ENCODE measurements at regions not wholly inside any gene's neighbourhood (a gene's known extent, or its start where the extent isn't known, plus 50 kb on each side); places are given as distances from the start of the nearest gene placed in this dataset.
"Not testable (repeated sequence)": the region's sequence is repeated elsewhere in the genome, so short reads cannot be mapped to it uniquely, and the experiment has no call there.

DNA sequence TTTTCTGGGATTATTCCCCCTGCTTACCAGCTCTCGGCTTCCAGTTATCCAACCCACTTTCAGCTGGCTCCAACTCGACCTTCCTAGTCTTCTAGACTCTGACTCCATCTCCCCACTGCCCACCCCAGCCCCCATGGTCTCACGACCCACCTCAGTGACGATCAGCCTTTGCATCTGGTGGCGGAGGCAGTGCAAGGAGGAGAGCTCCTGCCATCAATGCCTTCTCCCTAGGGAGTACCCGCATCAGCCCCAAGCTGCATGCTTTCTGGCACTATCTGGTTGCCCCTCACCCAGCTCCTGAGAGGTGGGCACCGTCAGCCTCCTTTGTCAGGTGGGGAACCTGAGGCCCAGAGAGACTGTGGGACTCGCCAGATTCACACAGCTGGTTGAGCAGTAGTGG is 72.6 kb upstream of the RPL38 start:
- Mint-ChIP-seq H3K4me3 (no peak overlapping the region), H3K27ac (no peak overlapping the region), H3K36me3 (no peaks in the 10 kb centered on the region), H3K9me3 (peaks cover 0 to 2% (median 2%) of the 10 kb centered on the region in 3 donors), H3K27me3 (peaks cover 27% of the 10 kb centered on the region), H3K4me1 (no peaks in the 10 kb centered on the region)

DNA sequence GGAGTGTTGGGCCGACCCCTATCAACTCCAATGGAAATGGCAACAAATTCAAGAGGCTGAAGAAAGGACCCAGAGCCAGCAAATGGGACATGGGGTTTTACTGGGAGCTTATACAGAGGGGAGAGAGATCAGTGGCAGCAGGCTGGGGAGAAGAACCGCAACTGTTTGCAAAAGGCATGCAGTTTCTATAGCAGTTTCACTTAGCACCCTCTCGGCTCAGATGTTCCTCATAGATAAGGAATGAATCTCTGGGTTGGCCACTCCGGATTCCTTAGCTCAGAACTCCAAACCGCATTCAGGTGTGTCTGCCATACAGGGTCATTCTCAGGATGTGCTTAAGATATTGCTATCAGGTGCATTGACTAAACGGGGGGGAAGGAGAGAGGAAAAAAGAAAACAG is 71.1 kb upstream of the RPL38 start:
- no peaks in the 10 kb centered on the region for H3K36me3 Mint-ChIP-seq
- H3K4me1 Mint-ChIP-seq, result no peaks in the 10 kb centered on the region
- H3K27me3 Mint-ChIP-seq, result peaks cover 25% of the 10 kb centered on the region
- H3K4me3 Mint-ChIP-seq, result no peak overlapping the region
- H3K9me3 Mint-ChIP-seq, result peaks cover 0 to 2% (median 0%) of the 10 kb centered on the region in 3 donors
- no peak overlapping the region for H3K27ac Mint-ChIP-seq

DNA sequence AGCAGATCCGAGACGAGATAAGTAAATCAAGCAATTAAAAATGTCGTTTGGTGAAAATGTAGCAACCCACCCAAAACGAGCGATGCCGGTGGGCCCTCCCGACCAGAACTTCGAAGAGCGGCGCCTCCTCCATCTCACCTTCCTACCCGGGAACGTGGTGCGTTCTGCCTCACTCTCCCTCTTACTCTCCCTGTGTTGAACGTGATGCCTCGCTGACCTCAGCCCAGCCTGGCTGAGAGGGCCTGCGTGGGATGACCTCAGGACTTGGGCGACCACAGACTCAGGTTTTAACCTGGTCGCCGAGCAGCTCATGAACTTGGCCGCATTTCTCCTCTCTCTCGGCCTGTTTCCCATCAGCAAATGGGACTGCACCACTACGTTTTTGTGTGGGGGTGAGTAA is 69.7 kb upstream of the RPL38 start:
- Mint-ChIP-seq H3K36me3 (no peaks in the 10 kb centered on the region), H3K9me3 (peaks cover 0 to 4% (median 0%) of the 10 kb centered on the region in 3 donors), H3K4me1 (no peaks in the 10 kb centered on the region), H3K4me3 (no peak overlapping the region), H3K27ac (no peak overlapping the region), H3K27me3 (peaks cover 25% of the 10 kb centered on the region)

DNA sequence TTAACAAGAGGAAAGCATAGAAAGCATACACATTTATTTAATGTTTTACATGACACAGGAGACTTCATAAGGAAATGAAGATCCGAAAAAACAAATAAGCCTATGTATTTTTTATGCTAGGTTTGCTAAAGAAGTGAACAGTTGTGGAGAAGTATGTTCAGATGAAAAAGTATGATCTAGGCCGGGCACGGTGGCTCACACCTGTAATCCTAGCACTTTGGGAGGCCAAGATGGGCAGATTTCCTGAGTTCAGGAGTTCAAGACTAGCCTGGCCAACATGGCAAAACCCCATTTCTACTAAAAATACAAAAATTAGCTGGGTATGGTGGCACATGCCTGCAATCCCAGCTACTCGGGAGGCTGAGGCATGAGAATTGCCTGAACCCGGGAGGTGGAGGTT is 69.2 kb upstream of the RPL38 start:
- H3K27me3 Mint-ChIP-seq, result peaks cover 25% of the 10 kb centered on the region
- H3K27ac Mint-ChIP-seq, H3K36me3 Mint-ChIP-seq, H3K4me3 Mint-ChIP-seq, H3K4me1 Mint-ChIP-seq, H3K9me3 Mint-ChIP-seq: not testable (repeated sequence)

DNA sequence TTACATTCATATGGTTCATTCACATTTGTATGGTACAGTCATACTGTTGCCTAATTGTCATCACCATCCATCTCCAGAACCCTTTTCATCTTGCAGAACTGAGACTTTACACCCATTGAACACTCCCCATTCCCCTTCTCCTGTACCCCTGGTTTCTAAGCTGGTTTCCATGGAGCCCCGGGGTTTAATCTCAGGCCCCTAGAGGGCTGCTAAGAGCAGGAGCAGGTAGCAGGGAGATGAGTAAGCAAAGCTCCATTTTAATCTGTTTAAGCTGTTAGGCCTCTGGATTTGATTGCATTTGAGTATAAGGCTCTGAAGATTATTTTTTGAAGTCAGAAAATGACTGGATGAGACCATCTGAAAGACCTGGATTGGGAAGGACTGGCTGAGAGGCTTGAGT is 68.5 kb upstream of the RPL38 start:
- H3K9me3 Mint-ChIP-seq, result peaks cover 0 to 4% (median under 1%) of the 10 kb centered on the region in 3 donors
- H3K27me3 Mint-ChIP-seq, result peaks cover 22% of the 10 kb centered on the region
- H3K27ac Mint-ChIP-seq, result no peak overlapping the region
- no peaks in the 10 kb centered on the region for H3K4me1 Mint-ChIP-seq
- no peaks in the 10 kb centered on the region for H3K36me3 Mint-ChIP-seq
- H3K4me3 Mint-ChIP-seq, result no peak overlapping the region

DNA sequence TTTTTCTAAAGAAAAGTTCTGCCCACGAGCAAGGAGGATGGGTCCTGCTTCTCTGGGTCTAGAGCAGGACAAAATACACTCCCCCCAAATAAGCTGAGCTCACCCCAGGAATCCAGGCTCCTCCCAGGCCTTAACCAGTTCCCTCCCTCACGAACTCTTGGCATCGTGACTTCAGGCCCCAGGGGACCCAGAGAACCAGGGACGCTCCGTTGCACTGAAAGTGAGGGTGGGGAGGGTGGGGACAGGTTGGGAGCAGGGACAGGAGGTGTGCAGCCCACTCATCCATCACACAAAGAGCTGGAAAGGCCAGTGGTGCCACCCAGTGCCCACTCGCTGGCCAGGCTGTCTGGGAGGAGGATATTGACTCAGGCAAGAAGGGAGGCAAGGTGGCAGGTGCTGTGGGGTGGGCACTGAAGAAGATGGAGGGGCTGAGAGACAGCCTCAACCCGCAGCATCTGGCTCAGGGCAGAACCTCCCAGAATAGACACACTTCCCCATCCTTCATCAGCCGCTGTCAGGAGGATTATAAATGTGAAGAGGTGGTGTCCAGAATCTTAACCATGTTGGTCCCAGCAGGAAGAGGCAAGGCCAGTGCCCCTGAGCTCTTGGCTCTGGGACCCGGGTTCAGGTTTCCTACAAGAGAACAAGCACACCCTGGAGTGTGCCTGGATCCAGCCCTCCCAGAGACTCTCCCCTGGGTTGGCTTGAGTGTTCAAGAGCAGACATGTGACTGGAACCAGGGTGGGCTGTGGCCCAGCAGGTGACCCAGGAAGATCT is 67.9 kb upstream of the RPL38 start:
- Mint-ChIP-seq H3K27me3 (peaks cover 22% of the 10 kb centered on the region), H3K4me3 (no peak overlapping the region), H3K9me3 (peaks cover 0 to 6% (median 6%) of the 10 kb centered on the region in 3 donors), H3K27ac (no peak overlapping the region), H3K36me3 (no peaks in the 10 kb centered on the region), H3K4me1 (no peaks in the 10 kb centered on the region)

DNA sequence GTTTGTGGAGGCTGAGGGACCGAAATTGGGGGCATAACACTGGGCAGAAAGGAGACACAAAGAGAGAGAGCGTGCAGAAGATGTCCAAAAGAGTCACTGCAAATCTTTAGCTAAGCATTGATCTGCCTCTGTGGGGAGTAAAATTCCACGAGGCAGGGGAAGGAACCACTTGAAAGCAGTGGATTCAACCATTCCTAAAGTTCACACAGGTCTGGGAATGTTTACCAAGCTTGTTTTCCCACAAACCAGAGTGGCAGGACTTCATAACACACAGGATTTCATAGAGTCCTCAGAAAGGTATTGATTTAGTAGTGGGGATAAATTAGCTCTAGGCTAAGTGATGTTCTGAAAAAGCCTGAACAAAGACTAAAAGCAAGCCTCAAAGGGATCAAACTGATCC is 66.1 kb upstream of the RPL38 start:
- H3K36me3 Mint-ChIP-seq, result no peaks in the 10 kb centered on the region
- H3K27ac Mint-ChIP-seq, result no peak overlapping the region
- no peak overlapping the region for H3K4me3 Mint-ChIP-seq
- H3K9me3 Mint-ChIP-seq, result peaks cover 0 to 19% (median 9%) of the 10 kb centered on the region in 3 donors
- peaks cover 12% of the 10 kb centered on the region for H3K27me3 Mint-ChIP-seq
- no peaks in the 10 kb centered on the region for H3K4me1 Mint-ChIP-seq

DNA sequence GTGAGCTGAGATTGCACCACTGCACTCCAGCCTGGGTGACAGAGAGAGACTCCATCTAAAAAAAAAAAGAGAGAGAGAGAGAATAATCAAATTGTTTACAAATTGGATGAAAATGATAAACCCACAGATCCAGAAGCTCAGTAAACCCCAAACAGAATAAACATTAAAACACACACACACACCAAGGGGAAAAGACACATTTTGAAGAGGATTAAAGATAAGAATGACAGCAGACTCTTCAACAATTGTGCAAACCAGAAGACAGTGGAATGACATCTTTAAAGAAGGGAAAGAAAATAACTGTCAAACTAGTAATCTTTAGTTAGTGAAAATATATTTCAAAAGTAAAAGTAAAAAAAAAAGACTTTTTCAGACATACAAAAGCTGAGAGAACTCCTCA is 64.4 kb upstream of the RPL38 start:
- Mint-ChIP-seq H3K4me1 (no peaks in the 10 kb centered on the region), H3K9me3 (peaks cover 2 to 36% (median 16%) of the 10 kb centered on the region in 3 donors), H3K27ac (no peak overlapping the region)

DNA sequence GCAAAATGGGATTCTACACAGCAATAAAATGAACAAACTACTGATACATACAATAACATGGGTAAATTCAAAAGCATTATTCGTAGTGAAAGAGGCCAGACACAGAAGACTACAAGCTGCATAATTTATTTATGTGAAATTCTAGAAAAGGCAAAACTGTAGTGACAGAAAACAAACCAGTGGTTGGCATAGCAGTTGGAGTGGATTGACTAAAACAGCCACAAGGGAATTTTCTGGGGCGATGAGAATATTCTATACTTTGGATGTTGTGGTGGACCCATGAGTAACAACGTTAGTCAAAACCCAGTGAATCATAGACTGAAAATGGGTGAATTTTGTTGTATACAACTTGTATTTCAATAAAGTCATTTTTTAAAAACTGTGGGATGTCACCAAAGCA is 63.2 kb upstream of the RPL38 start:
- H3K4me1 Mint-ChIP-seq, result no peaks in the 10 kb centered on the region
- H3K27me3 Mint-ChIP-seq, result peaks cover under 1% of the 10 kb centered on the region
- no peak overlapping the region for H3K4me3 Mint-ChIP-seq
- no peak overlapping the region for H3K27ac Mint-ChIP-seq
- peaks cover 2 to 40% (median 18%) of the 10 kb centered on the region in 3 donors for H3K9me3 Mint-ChIP-seq
- no peaks in the 10 kb centered on the region for H3K36me3 Mint-ChIP-seq

More for the DNA sequence above, 64.4 kb upstream of the RPL38 start:
- no peaks in the 10 kb centered on the region for H3K36me3 Mint-ChIP-seq
- H3K27me3 Mint-ChIP-seq, result peaks cover 9% of the 10 kb centered on the region
- H3K4me3 Mint-ChIP-seq, result peak overlapping the region in 1 of 4 donors; percentile 29

DNA sequence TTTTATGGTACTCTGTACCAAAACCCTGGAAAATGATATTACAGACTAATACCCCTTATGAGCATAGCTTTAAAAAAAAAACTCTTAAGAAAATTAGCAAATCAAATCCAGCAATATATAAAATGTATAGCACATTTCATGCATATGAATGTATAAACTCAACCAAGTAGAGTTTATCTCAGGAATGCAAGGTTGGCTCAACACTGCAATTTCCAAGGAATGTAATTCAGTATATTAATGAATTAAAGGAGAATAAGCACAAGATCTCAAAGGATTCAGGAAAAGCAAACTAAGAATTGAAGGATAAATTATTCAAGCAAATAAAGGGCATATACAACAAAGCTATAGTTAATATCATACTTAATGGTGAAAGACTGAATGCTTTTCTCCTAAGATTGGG is 61.9 kb upstream of the RPL38 start:
- Mint-ChIP-seq H3K27ac (no peak overlapping the region), H3K27me3 (peaks cover 6% of the 10 kb centered on the region), H3K4me1 (no peaks in the 10 kb centered on the region), H3K9me3 (peaks cover 2 to 40% (median 22%) of the 10 kb centered on the region in 3 donors), H3K4me3 (no peak overlapping the region), H3K36me3 (no peaks in the 10 kb centered on the region)

DNA sequence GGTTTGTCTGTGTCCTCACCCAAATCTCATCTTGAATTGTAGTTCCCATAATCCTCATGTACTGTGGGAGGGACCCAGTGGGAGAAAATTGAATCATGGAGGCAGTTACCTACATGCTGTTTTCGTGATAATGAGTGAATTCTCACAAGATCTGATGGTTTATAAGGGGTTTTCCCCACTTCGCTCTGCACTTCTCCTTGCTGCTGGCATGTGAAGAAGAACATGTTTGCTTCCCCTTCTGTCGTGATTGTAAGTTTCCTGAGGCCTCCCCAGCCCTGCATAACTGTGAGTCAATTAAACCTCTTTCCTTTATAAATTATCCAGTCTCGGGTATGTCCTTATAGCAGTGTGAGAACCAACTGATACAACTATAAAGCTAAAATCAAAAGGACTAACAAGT is 60.2 kb upstream of the RPL38 start:
- not testable (repeated sequence) for H3K4me1 Mint-ChIP-seq, H3K27me3 Mint-ChIP-seq, H3K4me3 Mint-ChIP-seq, H3K27ac Mint-ChIP-seq, H3K36me3 Mint-ChIP-seq
- peaks cover 2 to 40% (median 20%) of the 10 kb centered on the region in 3 donors for H3K9me3 Mint-ChIP-seq

DNA sequence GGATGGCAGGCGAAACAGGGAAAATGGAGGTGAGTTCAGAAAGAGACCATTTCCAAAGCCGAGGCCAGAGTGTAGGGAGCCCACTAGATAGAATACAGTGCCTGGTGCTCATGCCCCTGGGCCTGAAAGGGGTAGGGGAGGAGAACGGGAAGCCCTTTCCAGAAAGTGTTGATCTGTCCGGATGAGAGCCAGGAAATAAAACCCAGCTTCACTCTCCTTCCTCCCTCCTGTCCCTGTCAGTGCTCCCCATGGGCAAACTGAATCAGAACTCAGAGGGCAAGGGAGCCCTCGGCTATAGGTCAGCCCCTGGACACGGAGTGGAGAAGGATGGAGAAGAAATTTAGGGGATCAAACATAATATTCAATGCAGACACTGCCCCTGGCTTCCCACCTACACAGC is 57.7 kb upstream of the RPL38 start:
- Mint-ChIP-seq H3K27ac (no peak overlapping the region), H3K4me3 (no peak overlapping the region), H3K4me1 (no peaks in the 10 kb centered on the region), H3K36me3 (peaks cover 2% of the 10 kb centered on the region), H3K9me3 (peaks cover 2 to 32% (median 21%) of the 10 kb centered on the region in 3 donors), H3K27me3 (peaks cover 7% of the 10 kb centered on the region)

DNA sequence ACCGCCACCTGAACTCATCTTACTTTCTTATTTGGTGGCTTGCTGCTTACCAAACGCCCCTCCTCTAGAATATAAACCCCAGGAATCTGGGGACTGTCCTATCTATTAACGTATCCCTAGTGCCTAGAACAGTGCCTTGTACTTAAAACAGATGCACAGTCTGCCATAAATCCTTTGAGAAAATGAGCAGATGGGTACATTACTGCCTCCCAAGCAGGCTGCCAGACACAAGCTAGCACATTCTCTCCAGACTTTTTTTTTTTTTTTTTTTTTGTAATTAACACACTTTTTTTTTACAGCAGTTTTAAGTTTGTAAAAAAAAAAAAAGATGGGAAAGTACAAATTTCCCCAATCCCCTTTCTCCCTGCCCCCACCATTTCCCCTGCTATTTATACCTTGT is 57.3 kb upstream of the RPL38 start:
- peaks cover 2% of the 10 kb centered on the region for H3K36me3 Mint-ChIP-seq
- H3K4me3 Mint-ChIP-seq, result peak overlapping the region in 1 of 4 donors; percentile 39
- no peaks in the 10 kb centered on the region for H3K4me1 Mint-ChIP-seq
- H3K27me3 Mint-ChIP-seq, result peaks cover 9% of the 10 kb centered on the region
- peaks cover 2 to 30% (median 22%) of the 10 kb centered on the region in 3 donors for H3K9me3 Mint-ChIP-seq
- H3K27ac Mint-ChIP-seq, result no peak overlapping the region

DNA sequence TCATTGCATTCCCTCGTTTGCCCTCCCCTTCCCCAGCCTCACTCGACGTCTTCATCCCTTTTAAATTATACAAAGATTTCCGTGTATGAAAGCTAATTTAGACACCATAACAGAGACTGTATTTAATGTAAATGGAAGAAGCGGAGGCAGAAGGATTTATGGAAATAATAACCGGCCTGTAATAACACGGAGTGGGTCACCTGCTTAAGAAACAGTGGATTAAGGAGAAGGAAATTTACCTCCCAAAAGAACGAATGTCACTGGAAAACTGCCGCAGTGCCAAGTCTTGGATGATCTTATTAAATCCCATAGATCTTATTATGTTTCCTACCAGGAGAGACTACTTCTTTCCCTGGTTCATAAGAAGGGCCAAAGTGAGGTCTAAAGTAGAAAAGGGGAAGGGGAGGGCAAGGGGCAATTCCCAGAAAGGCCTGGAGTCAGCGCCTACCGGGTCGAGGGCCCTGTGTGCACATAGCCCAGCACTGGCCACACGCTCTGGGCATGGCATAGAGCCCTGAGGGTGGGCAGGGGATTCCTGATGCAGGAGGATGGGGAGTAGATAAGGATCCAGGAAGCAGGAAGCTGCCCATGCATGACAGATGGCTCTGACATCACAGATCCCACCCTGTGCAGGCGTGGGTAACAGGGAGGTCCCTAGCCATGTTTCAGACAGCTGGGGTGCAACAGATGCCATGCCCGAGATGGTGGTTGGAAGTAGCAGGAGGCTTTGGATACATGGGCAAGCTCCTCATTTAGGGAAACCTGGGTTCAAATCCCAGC is 56.2 kb upstream of the RPL38 start:
- Mint-ChIP-seq H3K9me3 (peaks cover 2 to 23% (median 18%) of the 10 kb centered on the region in 3 donors), H3K27ac (no peak overlapping the region), H3K4me1 (no peaks in the 10 kb centered on the region), H3K27me3 (peaks cover 9% of the 10 kb centered on the region), H3K4me3 (no peak overlapping the region), H3K36me3 (peaks cover 2% of the 10 kb centered on the region)

DNA sequence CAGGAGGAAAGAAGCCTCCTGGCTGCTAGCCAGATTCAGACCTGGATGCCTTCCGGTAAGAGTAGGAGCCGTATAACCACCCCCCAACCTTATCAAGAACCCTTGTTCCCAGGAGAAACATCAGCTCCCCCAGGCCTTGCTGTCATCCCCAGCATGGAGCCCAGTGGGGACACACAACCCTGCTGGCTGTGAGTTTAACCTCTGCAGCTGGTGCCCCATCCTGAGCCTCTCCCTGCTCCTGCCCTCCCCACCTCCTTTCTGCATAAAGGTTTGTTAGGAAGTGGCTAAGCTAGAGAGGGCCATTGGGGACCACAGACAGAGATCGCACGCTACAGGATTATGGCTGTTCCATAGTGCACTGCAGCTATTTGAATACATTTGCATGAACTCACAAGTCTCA is 55.5 kb upstream of the RPL38 start:
- H3K4me1 Mint-ChIP-seq, result no peaks in the 10 kb centered on the region
- H3K4me3 Mint-ChIP-seq, result no peak overlapping the region
- H3K27me3 Mint-ChIP-seq, result peaks cover 9% of the 10 kb centered on the region
- H3K9me3 Mint-ChIP-seq, result peaks cover 2 to 15% (median 11%) of the 10 kb centered on the region in 3 donors
- H3K27ac Mint-ChIP-seq, result no peak overlapping the region
- peaks cover 2% of the 10 kb centered on the region for H3K36me3 Mint-ChIP-seq

DNA sequence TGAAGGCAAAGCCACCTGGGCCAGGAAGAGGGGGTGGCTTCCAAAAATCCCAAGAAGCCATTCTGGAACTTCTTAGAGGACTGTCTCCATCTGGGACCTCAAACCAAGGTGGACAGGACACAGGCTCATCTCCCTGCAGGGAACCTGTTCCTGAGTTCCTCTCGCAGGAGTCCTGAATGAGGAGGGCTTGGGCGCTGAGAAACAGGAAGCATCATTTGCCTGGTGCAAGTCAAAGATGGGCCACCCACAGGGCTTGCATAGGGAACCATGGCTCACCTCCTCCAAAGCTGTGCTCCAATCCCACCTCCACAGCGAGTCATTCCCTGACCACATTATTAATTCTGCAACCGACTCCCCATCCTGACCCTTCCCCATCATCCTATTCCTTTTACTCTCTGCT is 55.0 kb upstream of the RPL38 start:
- H3K9me3 Mint-ChIP-seq, result peaks cover 0 to 11% (median 10%) of the 10 kb centered on the region in 3 donors
- H3K27ac Mint-ChIP-seq, result no peak overlapping the region
- H3K4me3 Mint-ChIP-seq, result no peak overlapping the region
- peaks cover 2% of the 10 kb centered on the region for H3K36me3 Mint-ChIP-seq
- peaks cover 9% of the 10 kb centered on the region for H3K27me3 Mint-ChIP-seq
- H3K4me1 Mint-ChIP-seq, result no peaks in the 10 kb centered on the region
